Adrenal gland (tissue), 5 donors: ENCODE measurements at regions not wholly inside any gene's neighbourhood (a gene's known extent, or its start where the extent isn't known, plus 50 kb on each side); places are given as distances from the start of the nearest gene placed in this dataset.

Source experiments
- CTCF ChIP-seq, 6 experiments: fragments of 450-650 bp in 4 of 6; fragments of 200-600 bp in 2 of 6; sonication (generic) in 1 of 6; IDR thresholded peaks; 1 replicate in 5 of 6; 2 replicates in 1 of 6; pipeline versions ENCODE4 v1.5.1 to v1.8.0; 2016 to 2021; ENCODE audit warnings: antibody characterized with exemption in 6 of 6, mild to moderate bottlenecking in 2 of 6, moderate library complexity in 1 of 6
- POLR2A ChIP-seq, 2 donors: fragments of 450-650 bp; IDR thresholded peaks; one replicate each; pipeline ENCODE4 v1.6.1; 2017; ENCODE audit warnings: antibody characterized with exemption in 2 of 2, mild to moderate bottlenecking in 2 of 2, moderate library complexity in 1 of 2
- donor health status: DM: no; HTN: no; CAD: no.

GRCh38 chr17:77523540-77523939 is 382.8 kb downstream of the SEC14L1 start:
- TF ChIP-seq CTCF (IDR thresholded peaks at IDR 0.05) (no peak), POLR2A (IDR thresholded peaks at IDR 0.05) (no peak)
